M059J (cell line): ENCODE measurements at regions not wholly inside any gene's neighbourhood (a gene's known extent, or its start where the extent isn't known, plus 50 kb on each side); places are given as distances from the start of the nearest gene placed in this dataset.
A peak's percentile ranks its signal among the peaks of the same experiment; 100 is the strongest.

Experiments used
- DNase-seq: peaks from one replicate; pipeline ENCODE4 v3.0.0-alpha.2; 2012; ENCODE audit warnings: low read depth

GRCh38 chr13:85742355-85742754, 56.9 kb downstream of the SLITRK6 start:
- DNase-seq: no peak

- no peak for DNase-seq
Measured at GRCh38 chr13:85741017-85741416, 58.2 kb downstream of the SLITRK6 start.

GRCh38 chr13:85738696-85739320, 60.4 kb downstream of the SLITRK6 start:
- no peak for DNase-seq

- DNase-seq: no peak
Measured at GRCh38 chr13:85737952-85738351, 61.3 kb downstream of the SLITRK6 start.

GRCh38 chr13:85729296-85729695, 69.9 kb downstream of the SLITRK6 start:
- peak; percentile 15 for DNase-seq

- no peak for DNase-seq
Measured at GRCh38 chr13:85728811-85729210, 70.4 kb downstream of the SLITRK6 start.

GRCh38 chr13:85725433-85725832, 73.8 kb downstream of the SLITRK6 start:
- no peak for DNase-seq

- no peak for DNase-seq
Measured at GRCh38 chr13:85724546-85725432, 74.4 kb downstream of the SLITRK6 start.

- no peak for DNase-seq
Measured at GRCh38 chr13:85719749-85720148, 79.5 kb downstream of the SLITRK6 start.

- no peak for DNase-seq
Measured at GRCh38 chr13:85717921-85718320, 81.3 kb downstream of the SLITRK6 start.

- DNase-seq: no peak
Measured at GRCh38 chr13:85710545-85710944, 88.7 kb downstream of the SLITRK6 start.

- no peak for DNase-seq
Measured at GRCh38 chr13:85709721-85710120, 89.5 kb downstream of the SLITRK6 start.

- no peak for DNase-seq
Measured at GRCh38 chr13:85709072-85709471, 90.1 kb downstream of the SLITRK6 start.

- peak; percentile 44 for DNase-seq
Measured at GRCh38 chr13:85700906-85701305, 98.3 kb downstream of the SLITRK6 start.

GRCh38 chr13:85698256-85698655, 101.0 kb downstream of the SLITRK6 start:
- DNase-seq: peak; percentile 28

GRCh38 chr13:85694992-85695391, 104.2 kb downstream of the SLITRK6 start:
- DNase-seq: no peak

GRCh38 chr13:85693889-85694511, 105.2 kb downstream of the SLITRK6 start:
- peak; percentile 21 for DNase-seq

- DNase-seq: no peak
Measured at GRCh38 chr13:85690368-85690767, 108.9 kb downstream of the SLITRK6 start.

GRCh38 chr13:85685436-85685835, 113.8 kb downstream of the SLITRK6 start:
- no peak for DNase-seq

- no peak for DNase-seq
Measured at GRCh38 chr13:85675151-85675907, 123.9 kb downstream of the SLITRK6 start.

- DNase-seq: no peak
Measured at GRCh38 chr13:85671336-85671735, 127.9 kb downstream of the SLITRK6 start.

GRCh38 chr13:85666356-85666755, 132.9 kb downstream of the SLITRK6 start:
- DNase-seq: no peak
